CD4-positive, alpha-beta T cell treated with Interleukin-12 subunit alpha and Interleukin-12 subunit beta, for 1 hour (primary cell): ENCODE measurements at regions not wholly inside any gene's neighbourhood (a gene's known extent, or its start where the extent isn't known, plus 50 kb on each side); places are given as distances from the start of the nearest gene placed in this dataset.
"Not testable (repeated sequence)": the region's sequence is repeated elsewhere in the genome, so short reads cannot be mapped to it uniquely, and the experiment has no call there.

Source experiments
- DNase-seq: peaks from one replicate; pipeline ENCODE4 v3.0.0-alpha.2; 2020

DNA sequence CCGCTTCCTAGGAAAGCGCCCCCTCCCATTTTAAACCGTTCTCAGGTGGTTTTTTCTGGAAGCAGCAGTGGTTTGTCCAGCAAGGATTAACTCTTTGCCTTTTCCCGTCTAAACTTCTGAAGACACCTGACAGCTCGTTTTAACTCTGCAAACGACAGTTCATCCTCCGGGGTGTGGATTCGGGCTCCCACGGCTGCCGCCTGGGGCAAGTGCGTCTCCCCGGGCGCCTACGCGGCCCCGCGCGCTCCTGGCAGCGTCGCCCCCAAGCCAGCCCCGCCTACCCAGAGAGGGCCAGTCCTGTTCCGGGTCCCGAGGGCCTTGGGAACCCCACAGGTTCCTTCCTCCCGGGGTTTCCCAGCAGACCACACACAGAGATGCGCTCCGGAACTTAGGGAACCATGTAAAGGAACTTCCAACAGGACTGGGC is 54.4 kb downstream of the PRR18 start:
- DNase-seq, result no peak

GRCh38 chr6:166253281-166253681 is 54.9 kb downstream of the PRR18 start:
- no peak for DNase-seq

DNA sequence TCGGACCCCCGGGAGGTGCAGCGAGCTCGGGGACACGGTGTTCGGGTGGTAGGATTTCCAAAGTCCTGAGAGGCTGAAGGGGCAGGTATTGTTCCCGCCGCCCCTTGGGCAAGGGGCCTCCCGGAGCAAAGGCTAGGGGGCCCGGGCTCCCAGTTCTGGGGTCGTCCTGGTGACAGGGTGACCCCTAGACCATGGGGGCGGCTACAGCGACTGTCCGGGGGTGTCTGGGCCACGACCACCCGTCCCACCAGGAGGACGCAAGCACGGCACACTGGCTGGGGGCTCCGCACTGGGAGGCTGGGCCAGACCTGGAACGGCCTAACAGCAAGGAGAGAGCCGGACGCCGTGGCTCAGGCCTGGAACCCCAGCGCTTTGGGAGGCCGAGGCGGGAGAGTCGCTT is 55.6 kb downstream of the PRR18 start:
- no peak for DNase-seq

DNA sequence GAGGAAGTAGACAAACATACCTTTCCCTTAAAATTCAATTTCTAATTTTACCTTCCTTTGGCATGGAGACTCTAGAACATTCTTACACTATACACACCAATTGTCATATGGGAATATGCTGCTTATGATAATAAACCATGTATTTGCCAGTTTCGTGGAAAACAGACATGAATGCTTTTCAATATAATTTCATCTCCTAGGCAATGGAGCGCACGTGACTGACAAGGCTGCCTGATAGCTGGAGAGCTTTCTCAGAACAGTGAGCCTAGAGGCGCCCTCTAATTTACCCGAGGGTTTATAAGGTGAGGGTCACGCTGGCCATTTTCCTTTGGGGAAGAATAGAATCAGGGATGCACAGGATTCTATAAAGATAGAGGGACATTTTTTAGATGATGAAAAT is 56.5 kb downstream of the PRR18 start:
- DNase-seq, result no peak

DNA sequence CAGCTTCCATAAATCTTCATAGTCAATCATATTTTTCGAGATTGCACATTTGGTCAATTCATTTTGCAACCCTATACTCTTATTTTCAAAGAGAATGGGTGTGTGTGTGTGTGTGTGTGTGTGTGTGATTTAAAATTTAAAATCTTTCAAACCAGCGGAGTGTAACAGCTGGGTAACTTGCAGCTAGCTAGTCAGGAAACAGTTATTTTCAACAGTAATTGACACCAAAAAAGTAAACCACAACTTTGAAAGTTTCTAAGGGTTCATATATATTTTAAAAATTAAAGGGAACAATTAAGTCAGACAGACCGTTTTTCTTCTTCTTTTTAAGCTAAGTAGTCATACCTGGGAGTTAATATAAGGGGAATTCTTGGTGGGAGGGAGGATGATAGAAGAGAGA is 57.0 kb downstream of the PRR18 start:
- DNase-seq, result no peak

- DNase-seq, result not testable (repeated sequence)
Observed at GRCh38 chr6:166249061-166249785, 59.0 kb downstream of the PRR18 start.

GRCh38 chr6:166245148-166245547 is 63.0 kb downstream of the PRR18 start:
- no peak for DNase-seq

- peak; percentile 32 for DNase-seq
Observed at GRCh38 chr6:166244353-166245045, 63.7 kb downstream of the PRR18 start.

- DNase-seq, result no peak
Observed at GRCh38 chr6:166242888-166243287, 65.3 kb downstream of the PRR18 start.

DNA sequence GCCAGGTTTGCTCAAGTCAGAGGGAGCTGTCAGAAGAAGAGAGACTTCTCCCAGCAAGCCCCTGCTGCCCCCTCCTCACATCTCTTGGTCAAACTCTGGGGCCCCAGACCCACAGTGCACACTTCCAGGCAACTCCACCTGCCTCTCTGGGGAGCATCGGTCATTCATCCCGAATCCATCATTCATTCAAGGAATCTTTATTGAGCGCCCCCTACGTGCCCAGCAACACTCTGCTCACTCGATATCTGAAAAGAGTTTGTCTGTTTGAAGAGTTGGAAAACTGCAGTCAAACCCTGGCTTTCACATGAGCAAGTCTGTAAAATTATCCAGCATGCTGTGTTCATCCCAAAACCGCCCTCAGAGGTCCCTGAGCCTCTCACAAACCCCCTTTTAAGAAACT is 66.2 kb downstream of the PRR18 start:
- DNase-seq, result no peak

DNA sequence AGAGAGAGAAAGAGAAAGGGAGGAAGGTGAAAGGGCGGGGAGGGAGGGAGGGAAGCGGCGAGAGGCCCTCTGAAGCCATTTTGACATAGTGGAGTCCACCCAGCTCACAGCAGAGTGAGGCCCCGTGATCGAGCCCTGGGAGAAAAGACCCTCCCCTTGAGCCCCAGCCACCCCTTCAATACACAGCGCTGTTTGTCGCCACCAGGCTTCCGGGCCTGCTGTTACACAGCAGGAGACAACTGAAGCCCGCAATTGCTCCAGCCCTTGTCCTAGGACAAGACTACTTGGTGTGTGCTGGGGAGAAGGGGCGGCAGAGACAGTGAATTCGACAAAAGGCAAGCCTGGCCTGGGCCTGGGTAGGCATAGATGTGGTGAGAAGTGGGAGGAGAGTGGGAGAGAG is 67.3 kb downstream of the PRR18 start:
- DNase-seq, result no peak

GRCh38 chr6:166237617-166238016 is 70.0 kb upstream of the TBXT start:
- no peak for DNase-seq

DNA sequence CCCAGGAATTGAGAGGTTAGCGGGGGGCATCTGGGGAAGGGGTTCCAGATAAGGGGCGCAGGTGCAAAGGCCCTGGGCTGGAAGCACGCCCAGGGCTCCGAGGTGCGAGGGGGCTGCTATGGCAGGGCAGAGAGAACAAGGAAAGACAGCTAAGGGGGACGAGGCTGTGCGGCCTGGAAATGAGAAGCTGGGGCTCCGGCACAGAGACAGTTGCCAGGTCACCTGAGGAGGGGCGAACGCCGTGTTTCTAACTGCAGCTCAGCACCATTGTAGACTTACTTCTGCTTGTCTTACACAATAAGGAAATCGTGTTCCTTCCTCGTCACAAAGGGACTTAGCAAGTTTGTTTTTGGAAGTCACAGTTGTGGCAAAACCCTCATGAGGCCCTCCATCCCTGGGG is 68.9 kb upstream of the TBXT start:
- no peak for DNase-seq

GRCh38 chr6:166235666-166236292 is 68.1 kb upstream of the TBXT start:
- DNase-seq, result no peak

DNA sequence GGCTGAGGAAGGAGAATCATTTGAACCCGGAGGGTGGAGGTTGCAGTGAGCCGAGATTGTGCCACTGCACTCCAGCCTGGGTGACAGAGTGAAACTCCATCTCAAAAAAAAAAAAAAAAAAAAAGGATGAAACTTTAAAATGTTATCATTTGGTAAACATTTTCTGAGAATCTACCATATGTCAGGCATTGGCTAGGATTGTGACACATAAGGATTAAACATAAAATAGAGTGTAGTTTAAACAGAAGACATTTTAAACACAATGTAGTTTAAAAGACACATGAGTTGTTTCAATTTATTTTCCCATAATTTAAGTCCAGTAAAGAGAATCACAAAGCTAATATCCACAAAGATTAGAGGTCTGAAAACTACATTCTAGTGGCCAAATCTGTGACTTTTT is 63.5 kb upstream of the TBXT start:
- DNase-seq, result not testable (repeated sequence)

- DNase-seq, result no peak
Observed at GRCh38 chr6:166228839-166229528, 61.3 kb upstream of the TBXT start.

DNA sequence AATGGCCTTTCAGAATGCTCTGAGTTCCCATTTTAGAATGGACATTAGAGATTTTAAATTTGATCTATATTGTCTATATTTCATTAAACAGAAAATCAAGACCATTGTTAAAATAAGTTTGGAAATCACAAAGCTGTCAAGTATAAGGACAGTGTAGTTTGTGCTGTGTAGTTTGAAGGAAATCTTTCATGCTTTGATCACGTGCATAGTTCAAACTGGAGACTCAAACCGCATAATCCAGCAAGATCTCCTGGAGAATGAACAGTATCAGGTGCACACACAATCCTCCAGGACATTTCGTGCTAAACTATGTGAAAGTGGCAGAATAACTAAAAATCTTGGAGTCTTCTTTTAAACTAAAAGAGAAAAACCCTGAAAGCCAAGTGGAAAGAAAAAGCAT is 60.8 kb upstream of the TBXT start:
- no peak for DNase-seq

DNA sequence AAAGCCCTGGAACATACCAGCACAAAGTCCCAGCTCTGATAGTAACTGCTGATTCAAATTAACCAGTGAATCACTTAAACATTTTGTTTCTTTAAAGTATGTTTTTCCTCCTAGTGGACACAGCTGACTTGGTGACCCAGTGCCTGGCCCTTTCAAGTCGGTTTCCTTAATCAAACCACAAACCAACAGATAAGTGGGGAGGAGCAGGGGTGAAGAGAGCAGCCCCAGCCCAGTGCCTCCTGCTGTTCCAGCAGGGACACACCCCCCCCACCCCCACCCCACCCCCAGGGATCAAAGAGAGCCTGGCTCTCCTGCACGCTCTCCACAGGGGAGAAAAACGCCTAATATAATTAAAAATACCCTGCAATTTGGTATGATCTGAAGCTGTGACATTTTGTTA is 55.4 kb upstream of the TBXT start:
- no peak for DNase-seq

- DNase-seq, result no peak
Observed at GRCh38 chr6:166222631-166223030, 55.0 kb upstream of the TBXT start.

DNA sequence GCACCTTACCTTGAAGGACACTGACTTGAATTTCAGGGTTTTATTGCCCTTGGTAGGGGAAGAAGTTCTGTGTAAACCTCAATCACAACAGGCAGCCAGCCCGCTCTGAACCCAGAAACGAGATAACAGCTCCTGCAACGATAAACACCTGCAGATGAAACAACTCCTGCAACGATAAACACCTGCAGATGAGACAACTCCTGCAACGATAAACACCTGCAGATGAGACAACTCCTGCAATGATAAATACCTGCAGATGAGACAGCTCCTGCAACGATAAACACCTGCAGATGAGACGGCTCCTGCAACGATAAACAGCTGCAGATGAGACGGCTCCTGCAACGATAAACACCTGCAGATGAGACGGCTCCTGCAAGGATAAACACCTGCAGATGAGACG is 54.0 kb upstream of the TBXT start:
- no peak for DNase-seq

- DNase-seq, result no peak
Observed at GRCh38 chr6:166221040-166221439, 53.4 kb upstream of the TBXT start.
